ES-I3 (cell line): ENCODE measurements at regions not wholly inside any gene's neighbourhood (a gene's known extent, or its start where the extent isn't known, plus 50 kb on each side); places are given as distances from the start of the nearest gene placed in this dataset.
A peak's percentile ranks its signal among the peaks of the same experiment; 100 is the strongest.
"Not testable (repeated sequence)": the region's sequence is repeated elsewhere in the genome, so short reads cannot be mapped to it uniquely, and the experiment has no call there.

Source experiments
- H3K36me3 ChIP-seq: 2 replicates; pipeline ENCODE4 v1.6.1; 2013; ENCODE audit warnings: mild to moderate bottlenecking, low read length, control low read depth, moderate library complexity; ENCODE audit not compliant: insufficient read depth
- H3K4me1 ChIP-seq: 2 replicates; pipeline ENCODE4 v1.6.1; 2013; ENCODE audit warnings: mild to moderate bottlenecking, control low read depth, low read length; ENCODE audit not compliant: insufficient read depth
- H3K9ac ChIP-seq: 2 replicates; pipeline ENCODE4 v1.6.1; 2013; ENCODE audit warnings: low read depth, mild to moderate bottlenecking, low read length, moderate library complexity
- H3K9me3 ChIP-seq: 2 replicates; pipeline ENCODE4 v1.6.1; 2013; ENCODE audit warnings: mild to moderate bottlenecking, low read length, moderate library complexity; ENCODE audit not compliant: control insufficient read depth, insufficient read depth

DNA sequence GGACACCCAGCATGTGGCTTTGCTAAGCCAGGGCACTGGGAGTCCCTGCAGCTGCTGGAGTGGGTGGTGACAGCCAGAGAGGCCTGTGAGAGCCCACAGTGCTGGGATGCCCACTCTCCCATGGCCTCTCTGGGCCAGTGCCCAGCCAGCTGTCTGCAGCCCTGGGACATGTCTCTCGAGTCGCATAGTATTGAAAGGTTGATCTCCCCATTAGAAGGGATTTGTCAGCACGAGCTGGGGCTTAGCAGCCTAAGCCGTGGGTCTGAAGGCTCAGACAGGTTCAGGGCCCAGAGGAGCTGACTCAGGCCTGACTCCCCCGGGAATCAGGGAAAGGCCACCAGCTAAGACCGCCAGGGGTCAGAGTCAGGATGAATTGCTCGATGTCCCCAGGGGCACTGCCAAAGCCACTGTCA, 53.5 kb downstream of the FOXD2 start:
- H3K9ac ChIP-seq = no peak overlapping the region
- H3K9me3 ChIP-seq = no peaks in the 10 kb centered on the region
- no peaks in the 10 kb centered on the region for H3K36me3 ChIP-seq
- no peaks in the 10 kb centered on the region for H3K4me1 ChIP-seq

DNA sequence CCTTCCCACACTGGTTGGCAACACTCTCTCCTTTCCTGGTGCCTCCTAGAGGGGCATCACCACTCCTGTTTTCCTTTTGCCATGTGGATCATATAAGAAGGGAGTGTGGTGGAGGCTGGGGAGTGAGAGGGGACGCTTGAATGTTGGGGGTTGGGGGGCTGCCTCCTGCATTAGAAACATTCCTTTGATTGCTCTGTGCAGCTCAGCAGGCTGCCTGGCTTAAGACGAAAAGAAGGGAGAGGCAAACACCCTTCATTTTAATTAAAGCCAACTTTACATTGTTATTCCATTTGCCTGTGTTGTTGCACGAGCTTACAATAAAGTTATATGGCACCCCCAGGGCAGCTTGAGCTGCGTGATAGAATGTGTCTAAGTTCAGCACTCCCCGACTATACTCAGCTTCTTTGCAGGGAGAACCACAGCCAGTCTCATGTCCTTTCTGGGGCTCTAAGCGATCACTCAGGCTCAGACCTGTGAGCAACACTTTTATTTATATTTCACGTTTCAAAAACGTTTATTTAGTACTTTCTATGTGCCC, 57.4 kb downstream of the FOXD2 start:
- no peaks in the 10 kb centered on the region for H3K36me3 ChIP-seq
- H3K9ac ChIP-seq = no peak overlapping the region
- no peaks in the 10 kb centered on the region for H3K9me3 ChIP-seq
- no peaks in the 10 kb centered on the region for H3K4me1 ChIP-seq

DNA sequence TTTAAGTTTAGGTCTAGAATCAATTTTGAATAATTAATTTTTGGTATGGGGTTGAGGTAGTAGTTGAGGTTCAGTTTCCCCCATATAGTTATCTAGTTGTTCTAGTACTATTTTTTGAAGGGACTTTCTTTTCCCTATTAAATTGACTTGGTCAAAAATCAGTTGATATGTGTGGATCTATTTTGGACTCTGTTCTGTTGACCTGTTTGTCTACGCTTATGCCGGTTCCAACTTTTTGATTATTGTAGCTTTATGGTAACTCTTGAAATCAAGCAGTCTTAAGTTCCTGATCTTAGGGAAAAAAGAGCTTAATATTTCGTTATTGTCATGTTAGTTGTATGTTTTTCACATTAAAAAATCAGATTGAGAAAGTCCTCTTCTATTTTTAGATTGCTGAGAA, 60.7 kb downstream of the FOXD2 start:
- Histone ChIP-seq H3K4me1 (no peaks in the 10 kb centered on the region), H3K36me3 (no peaks in the 10 kb centered on the region), H3K9ac (no peak overlapping the region)

DNA sequence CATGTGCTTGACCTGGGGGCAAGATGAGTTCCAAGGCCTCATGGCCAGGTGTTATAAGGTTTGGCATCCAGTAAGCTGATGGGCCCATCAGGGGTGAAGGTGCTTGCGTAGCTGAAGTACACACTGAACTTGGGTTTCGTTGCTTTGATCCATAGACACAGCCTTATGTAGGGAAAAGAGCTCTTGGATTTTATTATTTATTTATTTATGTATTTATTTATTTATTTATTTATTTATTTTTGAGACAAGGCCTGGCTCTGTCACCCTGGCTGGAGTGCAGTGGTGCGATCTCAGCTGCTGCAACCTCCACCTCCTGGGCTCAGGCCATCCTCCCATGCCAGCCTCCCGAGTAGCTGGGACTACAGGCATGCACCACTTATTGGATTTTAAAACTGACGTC, 63.2 kb downstream of the FOXD2 start:
- H3K36me3 ChIP-seq = no peaks in the 10 kb centered on the region
- H3K9me3 ChIP-seq = no peaks in the 10 kb centered on the region
- no peak overlapping the region for H3K9ac ChIP-seq
- no peaks in the 10 kb centered on the region for H3K4me1 ChIP-seq

More for the DNA sequence above, 60.7 kb downstream of the FOXD2 start:
- H3K9me3 ChIP-seq = no peaks in the 10 kb centered on the region

DNA sequence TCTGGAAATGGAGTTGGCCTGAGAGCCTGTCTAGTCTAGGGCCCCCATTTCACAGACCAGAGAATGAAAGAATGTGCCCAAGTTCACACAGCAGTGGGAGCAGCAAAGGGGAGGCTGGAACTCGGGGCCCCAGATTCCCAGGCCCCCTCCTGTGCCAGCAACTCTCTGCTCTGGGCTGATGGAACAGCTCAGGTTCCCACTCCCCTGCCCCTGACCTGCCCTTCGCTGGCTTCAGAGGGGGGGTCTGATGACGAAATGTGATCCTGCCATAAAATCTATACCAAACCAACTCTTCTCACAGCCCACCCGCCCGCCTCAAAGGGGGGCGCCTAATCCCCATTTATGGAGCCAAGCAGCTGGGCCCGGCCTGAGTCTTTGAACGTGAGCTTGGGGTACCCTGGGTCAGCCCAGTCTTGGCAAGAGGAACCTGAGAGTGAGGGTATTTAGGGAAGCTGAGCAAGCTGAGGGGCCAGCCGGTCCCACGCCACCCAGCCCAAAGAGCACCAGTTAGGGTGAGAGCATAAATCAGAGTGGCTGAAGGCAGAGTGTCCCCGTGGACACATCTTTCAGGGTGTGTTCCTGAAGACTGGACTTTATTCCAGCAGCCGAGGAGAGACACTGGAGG, 65.0 kb downstream of the FOXD2 start:
- no peaks in the 10 kb centered on the region for H3K9me3 ChIP-seq

DNA sequence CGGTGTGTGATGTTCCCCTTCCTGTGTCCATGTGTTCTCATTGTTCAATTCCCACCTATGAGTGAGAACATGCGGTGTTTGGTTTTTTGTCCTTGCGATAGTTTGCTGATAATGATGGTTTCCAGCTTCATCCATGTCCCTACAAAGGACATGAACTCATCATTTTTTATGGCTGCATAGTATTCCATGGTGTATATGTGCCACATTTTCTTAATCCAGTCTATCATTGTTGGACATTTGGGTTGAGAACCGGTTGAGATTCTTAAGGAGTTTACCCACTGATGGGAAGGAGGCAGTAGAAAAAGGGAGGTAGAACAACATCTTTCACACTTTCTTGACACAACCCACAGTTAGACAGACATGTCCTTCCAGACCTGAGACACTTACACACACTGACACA, 67.0 kb downstream of the FOXD2 start:
- H3K9me3 ChIP-seq, H3K9ac ChIP-seq, H3K36me3 ChIP-seq, H3K4me1 ChIP-seq: not testable (repeated sequence)

More for the DNA sequence above, 65.0 kb downstream of the FOXD2 start:
- Histone ChIP-seq H3K4me1 (no peaks in the 10 kb centered on the region), H3K36me3 (no peaks in the 10 kb centered on the region), H3K9ac (no peak overlapping the region)

DNA sequence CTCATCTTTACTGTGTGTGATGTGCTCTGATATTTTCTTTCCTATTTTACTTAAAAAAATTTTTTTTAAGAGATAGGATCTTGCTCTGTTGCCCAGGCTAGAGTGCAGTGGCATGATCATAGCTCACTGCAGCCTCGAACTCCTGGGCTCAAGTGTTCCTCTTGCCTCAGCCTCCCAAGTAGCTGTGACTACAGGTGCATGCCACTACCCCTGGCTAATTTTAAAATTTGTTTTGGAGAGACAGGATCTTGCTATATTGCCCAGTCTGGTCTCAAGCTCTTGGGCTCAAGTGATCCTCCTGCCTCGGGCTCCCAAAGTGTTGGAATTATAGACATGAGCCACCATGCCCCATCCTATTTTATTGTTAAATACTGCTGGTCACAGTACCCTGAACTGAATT, 67.4 kb downstream of the FOXD2 start:
- Histone ChIP-seq H3K36me3 (no peaks in the 10 kb centered on the region), H3K4me1 (no peaks in the 10 kb centered on the region), H3K9me3 (no peaks in the 10 kb centered on the region), H3K9ac (no peak overlapping the region)

DNA sequence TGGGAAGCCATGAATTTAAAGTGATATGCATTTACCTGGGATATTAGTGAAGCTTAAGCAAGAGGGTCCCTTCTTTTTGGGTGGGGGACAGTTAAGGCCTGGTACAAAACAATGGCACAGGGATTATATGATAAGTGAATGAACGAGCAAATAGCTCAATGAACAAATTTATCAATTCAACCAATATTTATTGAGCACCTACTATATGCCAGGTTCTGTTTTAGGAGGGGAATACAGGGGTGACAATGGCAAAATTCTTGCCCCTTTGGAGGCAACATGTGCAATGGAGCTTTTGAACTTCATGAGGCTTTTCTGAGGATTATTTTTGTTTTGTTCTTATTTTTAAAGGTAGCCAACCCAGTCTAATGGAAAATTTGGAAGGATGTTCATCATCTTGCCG, 68.2 kb downstream of the FOXD2 start:
- H3K9me3 ChIP-seq = no peaks in the 10 kb centered on the region
- no peaks in the 10 kb centered on the region for H3K36me3 ChIP-seq
- no peak overlapping the region for H3K9ac ChIP-seq
- H3K4me1 ChIP-seq = no peaks in the 10 kb centered on the region

DNA sequence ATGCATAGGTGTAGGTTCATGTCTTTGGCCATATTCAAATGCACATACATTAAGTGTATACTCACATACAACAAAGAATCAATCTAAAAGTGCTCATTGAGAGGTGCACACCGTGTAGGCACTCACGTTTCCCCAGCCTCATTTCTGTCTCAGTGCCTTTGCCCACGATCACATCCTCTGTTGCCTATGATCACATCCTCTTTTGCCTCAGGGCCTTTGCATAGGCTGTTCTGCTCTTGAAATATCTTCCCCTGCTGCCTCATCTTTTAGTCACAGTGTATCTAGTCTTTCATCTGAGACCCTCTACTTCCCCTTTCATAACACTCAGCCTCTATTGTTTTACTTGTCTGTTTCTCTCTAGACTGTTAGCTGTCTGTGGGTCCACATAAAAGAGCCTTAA, 69.3 kb downstream of the FOXD2 start:
- Histone ChIP-seq H3K9ac (no peak overlapping the region), H3K4me1 (no peaks in the 10 kb centered on the region), H3K9me3 (no peaks in the 10 kb centered on the region), H3K36me3 (no peaks in the 10 kb centered on the region)

DNA sequence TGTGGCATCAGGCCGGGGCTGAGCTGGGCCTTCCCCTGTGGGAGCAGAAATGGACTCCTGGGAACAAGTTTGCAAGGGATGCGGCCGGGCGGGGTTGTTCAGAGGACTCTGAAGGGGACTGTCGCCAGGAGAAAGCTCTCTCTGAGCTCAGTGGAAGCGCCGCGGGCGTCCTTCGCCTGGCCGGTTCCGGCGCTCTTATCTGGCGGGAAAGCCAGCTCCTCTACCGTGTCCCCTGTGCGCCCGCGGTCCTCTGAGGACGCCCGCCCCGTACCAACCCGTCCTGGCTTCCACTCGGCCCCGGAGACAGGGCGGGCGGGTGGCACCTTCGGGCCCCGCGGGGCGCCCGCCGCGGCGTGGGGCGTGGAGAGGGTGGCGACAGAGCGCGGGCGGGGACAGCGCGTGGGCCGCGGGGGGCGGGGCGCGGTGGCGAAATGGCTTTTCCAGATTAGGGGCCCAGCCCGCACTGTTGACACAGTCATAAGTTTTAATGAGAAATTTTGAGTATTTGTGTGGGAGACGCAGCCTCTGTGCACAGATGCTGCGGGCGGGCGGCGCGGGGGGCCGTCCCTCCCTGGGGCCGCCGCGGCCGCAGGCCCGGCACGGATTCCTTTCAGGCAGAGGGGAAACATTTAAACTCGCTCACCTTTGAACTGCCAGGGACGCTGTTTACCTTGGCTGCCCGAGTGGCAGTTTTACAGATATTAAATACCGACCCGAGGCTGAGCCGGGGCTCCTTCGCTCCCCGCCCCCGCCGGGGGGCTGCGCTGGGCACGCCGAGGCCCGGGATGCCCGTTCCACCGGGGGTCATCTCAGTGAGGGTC, 70.2 kb downstream of the FOXD2 start:
- Histone ChIP-seq H3K9ac (peak overlapping the region; percentile 70), H3K4me1 (no peaks in the 10 kb centered on the region), H3K36me3 (no peaks in the 10 kb centered on the region), H3K9me3 (no peaks in the 10 kb centered on the region)

DNA sequence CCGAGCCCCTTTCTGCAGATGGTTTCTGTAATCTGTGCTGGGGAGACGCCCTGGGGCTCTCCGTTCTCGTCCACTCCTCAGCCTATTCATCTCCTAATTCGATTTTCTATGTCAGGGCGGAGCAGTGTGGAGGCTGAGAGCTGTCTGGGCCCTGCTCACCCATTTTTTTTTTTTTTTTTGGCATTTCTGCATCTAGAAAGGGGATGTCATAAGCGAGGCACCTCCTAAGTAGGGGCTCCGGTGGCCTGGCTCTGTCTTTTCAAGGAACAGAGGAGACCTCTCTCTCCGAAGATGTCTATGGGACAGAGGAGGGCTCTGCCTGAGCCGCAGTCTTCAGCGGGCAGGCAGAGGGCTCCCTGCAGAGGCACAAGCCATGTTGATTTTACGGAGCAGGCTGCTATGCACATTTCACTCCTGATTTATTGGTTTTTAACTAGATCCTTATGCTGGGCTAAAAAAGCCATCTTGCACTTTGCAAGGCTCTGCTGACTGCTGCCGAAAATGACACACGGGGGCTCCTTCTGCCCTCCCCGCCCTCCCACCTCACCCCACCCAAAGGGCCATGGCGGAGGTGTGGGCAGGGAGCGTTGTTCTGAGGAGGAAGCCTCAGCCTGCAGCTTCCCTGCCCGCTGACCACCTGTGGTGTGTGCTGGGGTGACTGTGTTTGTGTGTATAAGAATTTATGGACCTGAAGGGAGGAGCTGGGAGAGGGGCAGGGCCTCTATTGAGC, 71.0 kb downstream of the FOXD2 start:
- Histone ChIP-seq H3K4me1 (no peaks in the 10 kb centered on the region), H3K36me3 (no peaks in the 10 kb centered on the region), H3K9ac (peak overlapping the region; percentile 70; the same call in 1 of the 2 replicates), H3K9me3 (no peaks in the 10 kb centered on the region)

DNA sequence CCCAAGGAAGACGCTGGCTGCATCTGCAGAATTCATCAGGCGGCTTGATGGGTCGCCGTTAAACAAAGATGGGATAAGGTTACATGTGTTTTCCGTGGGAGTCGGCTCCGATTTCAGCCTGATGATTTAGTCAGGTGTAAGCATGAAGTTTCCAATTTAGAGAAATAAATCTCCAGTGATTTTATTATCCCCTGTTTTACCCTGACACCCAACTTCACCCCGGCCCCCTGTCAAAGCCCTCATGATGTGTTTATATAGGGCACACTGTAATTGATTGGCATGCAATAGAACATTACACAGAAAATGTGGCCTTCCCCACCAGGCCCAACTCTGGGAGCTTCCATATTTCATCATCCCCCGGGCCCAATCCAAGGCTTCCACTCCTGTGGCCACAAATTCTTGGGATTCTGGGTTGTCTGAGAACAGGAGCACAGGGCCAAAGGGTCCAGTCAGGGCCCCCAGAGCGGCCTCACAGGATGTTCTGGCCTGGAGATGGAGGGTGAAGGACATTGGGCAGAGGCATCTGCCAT, 72.5 kb downstream of the FOXD2 start:
- H3K9ac ChIP-seq = no peak overlapping the region
- no peaks in the 10 kb centered on the region for H3K4me1 ChIP-seq
- no peaks in the 10 kb centered on the region for H3K9me3 ChIP-seq
- no peaks in the 10 kb centered on the region for H3K36me3 ChIP-seq

DNA sequence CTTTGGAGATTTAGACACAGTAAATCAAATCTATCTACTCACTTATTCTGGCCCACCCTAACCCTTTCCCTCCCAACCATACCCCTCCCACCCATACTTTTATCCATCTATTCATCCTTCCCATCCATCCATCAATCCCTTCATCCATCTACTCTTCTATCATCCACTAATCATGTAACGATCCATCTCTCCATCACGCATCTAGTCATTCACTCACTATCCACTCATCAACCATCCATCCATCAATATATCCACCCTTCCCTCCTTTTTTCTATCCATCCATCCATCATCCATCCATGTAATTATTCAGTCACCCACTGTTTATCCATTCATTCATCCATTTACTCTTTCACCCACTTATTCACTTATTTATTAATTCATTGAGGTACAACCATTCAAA, 74.0 kb downstream of the FOXD2 start:
- no peaks in the 10 kb centered on the region for H3K36me3 ChIP-seq
- H3K9ac ChIP-seq = no peak overlapping the region
- no peaks in the 10 kb centered on the region for H3K9me3 ChIP-seq
- H3K4me1 ChIP-seq = no peaks in the 10 kb centered on the region

DNA sequence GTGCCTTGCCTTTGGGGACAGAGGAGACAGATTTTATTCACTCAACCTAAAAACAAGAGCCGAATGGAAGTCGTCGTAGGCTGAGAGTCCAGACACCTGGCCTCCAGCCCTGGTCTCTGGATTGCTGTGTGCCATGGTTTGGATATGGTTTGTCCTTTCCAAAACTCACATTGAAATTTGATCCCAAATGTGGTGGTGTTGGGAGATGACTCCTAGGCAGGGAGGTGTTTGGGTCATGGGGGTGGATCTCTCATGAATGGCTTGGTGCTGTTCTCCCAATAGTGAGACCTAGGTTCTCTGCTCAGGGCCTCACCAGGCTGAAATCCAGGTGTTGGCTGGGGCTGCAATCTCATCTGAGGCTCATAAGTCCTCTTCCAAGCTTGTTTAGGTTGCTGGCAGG, 75.5 kb downstream of the FOXD2 start:
- Histone ChIP-seq H3K36me3 (no peaks in the 10 kb centered on the region), H3K9me3 (no peaks in the 10 kb centered on the region), H3K4me1 (no peaks in the 10 kb centered on the region), H3K9ac (no peak overlapping the region)
